Fibroblast of the conjunctiva (primary cell): ENCODE measurements at regions not wholly inside any gene's neighbourhood (a gene's known extent, or its start where the extent isn't known, plus 50 kb on each side); places are given as distances from the start of the nearest gene placed in this dataset.
"Not testable (repeated sequence)": the region's sequence is repeated elsewhere in the genome, so short reads cannot be mapped to it uniquely, and the experiment has no call there.

ENCODE experiments used
- DNase-seq: peaks from one replicate; pipeline ENCODE4 v3.0.0-alpha.2; 2010; ENCODE audit warnings: low read depth

DNA sequence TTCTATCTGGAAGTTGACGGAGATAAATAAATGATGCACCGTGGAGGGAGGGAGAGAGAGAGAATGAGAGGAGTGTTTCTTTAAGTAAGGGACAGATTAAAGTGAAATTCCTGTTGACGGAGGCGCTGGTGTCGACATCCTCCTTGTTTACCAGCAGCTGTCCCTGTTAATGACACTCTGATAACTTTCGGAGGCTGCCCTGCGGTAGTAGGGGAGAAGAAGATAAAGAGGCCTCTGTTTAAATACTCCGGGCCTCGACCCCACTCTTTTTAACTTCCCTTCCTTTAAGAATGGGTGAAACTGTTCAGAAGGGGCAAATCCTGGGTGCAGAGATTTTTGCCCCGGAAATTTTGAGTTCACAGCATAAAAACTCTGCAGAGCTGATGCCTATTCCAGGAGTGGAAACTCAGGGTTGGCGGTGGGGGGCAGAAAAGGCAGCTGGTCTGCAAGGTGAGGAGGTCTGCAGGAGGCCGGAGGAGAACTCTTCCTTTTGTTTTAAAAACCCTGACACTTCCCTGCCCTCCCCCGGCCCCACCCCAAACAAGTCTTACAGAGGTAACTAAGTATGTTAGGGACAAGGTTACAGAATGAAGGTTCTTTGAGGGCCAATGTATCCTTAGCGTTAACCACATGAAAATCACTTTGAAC is 276.6 kb upstream of the NR2F2 start:
- no peak for DNase-seq

DNA sequence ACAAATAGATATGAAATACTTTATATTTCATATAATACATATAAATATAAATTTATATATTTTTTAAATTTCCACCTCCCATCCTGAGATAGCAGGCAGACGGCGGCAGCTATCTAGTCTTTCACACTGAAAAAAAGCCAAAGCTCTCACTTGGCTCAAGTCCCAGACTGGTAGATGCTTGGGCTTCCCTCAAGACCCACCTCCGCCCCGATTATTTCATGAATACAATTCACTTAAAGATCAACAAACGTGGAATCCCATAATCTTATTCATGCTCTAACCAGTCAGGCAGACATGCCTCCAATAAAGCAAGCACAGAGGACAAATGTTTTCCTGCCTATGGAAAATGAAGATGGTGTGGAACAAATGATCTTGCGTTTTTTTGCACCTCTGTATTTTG is 275.9 kb upstream of the NR2F2 start:
- no peak for DNase-seq

GRCh38 chr15:96058103-96058851 is 272.2 kb upstream of the NR2F2 start:
- no peak for DNase-seq

DNA sequence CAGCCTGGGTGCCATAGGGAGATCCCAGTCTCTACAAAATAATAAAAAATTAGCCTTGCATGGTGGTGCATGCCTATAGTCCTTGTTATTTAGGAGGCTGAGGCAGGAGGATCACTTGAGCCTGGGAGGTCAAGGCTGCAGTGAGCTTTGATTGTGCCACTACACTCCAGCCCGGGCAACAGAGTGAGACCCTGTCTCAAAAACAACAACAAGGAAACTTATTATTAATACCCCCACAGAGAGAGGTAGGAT is 271.7 kb upstream of the NR2F2 start:
- not testable (repeated sequence) for DNase-seq

GRCh38 chr15:96060591-96060990 is 269.9 kb upstream of the NR2F2 start:
- DNase-seq: not testable (repeated sequence)

DNA sequence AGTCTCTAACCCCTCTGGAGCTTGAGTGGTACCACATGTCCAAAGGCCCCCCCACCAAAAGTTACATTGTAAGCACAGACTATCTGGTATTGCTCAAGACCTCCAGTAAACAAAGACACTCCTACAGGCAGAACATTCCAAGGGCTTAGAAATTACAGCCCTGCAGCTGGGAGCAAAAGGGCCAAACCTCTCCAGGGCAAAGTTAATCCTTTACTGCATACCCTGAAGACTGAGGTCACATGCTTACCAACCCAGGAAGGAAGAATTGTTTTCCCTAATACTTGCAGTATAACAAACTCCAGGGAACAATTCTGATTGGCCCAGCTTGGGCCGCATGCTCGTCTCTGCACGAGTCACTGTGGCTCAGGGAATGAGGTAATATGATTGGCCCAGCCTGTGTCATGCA is 266.1 kb upstream of the NR2F2 start:
- peak; percentile 89 for DNase-seq

DNA sequence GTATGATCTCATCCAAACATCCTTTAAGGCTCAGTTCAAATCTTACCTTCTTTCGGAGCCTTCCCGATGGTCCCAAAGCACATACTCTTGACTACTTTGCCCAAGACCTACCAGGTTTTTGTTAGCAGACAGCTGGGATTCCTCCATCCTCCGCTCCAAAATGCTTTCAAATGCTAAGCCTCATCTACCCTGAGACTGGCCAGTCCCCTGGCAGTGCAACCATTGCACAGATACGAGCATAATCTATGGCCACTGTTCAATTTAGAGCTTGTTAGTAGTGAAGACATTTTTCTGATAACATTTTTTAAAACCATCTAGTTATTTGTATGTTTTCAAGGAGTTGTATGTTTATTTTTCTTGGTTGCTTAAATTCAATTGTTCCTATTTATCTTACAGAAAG is 264.4 kb upstream of the NR2F2 start:
- DNase-seq: no peak

DNA sequence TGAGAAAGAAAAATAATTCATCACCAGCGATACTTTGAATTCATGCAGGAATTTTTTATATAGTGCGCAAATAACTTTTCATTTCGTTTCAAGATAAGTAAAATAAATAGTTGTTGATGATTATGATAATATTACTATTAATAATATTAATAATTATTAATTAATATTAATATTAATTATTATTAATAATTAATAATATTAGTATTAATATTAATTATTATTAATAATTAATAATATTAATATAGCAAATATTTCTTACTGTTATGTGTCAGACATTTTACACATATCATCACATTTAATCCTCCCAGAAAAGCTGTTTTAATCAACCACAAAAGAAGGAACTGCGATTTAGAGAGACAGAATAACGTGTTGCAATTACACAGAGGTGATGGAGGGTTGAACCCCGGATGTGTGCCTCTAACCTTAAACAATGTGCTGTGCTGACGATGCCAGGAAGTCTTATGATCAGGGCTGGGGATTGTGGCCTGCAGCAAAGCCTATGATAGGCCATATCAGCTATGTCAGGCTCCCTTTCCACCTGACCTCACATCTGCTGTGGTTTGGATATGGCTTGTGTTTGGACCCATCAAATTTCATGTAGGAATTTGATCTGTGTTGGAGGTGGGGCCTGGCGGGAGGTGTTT is 263.5 kb upstream of the NR2F2 start:
- DNase-seq: no peak

DNA sequence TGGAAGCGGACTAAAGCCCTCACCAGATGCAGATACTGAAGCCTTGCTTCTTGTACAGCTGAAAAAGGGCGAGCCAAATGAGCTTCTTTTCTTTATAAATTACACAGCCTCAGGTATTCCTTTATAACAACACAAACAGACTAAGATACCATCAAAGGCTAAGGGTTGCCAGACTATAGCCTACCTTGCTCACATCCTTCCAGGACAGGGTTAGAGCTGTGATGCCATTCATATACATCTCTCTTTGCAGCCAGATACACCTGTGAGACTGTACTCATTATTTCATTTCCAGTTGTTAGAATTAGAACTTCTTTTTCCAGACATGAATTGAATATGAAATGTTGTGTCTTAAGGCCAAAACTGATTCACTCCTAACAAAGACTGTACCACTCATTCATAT is 262.8 kb upstream of the NR2F2 start:
- no peak for DNase-seq

- no peak for DNase-seq
These were observed 261.6 kb upstream of the NR2F2 start for GRCh38 chr15:96068897-96069296.

GRCh38 chr15:96070636-96071035 is 259.9 kb upstream of the NR2F2 start:
- no peak for DNase-seq

DNA sequence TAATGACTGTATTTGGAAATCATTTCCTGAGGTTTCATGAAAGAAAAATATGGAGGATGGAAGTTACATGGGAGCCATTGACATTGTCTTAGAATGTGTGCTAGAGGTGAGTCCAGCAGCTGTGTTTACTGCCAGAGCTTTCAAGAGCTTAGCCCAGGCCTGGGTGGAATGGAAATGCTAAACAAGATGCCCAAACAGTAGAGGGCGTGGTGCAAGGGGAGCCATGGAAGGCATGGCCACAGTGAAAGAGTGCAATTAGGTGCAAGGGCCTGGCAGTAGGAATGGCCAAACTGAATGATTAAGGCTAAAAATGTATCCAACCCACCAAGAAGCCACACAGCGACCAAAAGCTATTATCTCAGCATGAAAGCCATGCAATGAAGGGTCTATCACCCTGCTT is 257.7 kb upstream of the NR2F2 start:
- DNase-seq: no peak

DNA sequence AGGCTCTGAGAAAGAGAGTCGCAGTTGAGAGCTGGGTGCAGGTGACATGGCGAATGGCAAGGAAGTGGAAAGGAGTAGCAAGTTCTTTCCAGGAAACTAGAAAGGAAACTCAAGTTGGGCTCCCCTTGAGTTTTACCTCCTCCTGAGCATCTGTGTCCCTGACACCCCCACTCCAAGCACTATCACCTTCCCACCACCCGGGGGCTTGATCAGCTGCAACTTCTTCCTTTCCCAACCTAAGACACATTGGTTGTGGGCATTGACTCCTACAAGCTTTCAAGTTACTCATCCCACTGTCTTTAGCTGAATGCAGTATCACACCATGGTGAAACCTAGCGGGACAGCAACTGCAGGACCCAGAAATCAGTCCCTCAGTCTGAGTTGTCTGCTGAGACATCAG is 256.6 kb upstream of the NR2F2 start:
- no peak for DNase-seq

DNA sequence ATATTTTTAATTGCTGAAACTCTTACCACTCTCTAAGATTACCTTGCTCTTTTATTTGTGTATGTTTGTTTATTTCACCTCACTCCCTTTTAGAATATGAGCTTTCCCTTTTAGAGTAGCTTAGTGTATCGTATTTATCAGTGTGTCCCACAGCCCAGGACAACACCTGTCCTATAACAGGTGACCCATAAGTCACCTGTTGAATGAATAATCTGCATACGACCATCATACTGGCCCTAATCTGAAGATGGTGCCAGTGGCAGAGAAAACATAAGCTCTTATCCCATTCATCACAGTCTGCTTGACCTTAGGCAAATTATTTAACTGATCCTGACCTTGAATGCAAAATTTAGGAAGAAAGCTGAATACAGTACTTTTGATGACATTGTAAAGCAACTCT is 254.6 kb upstream of the NR2F2 start:
- no peak for DNase-seq

DNA sequence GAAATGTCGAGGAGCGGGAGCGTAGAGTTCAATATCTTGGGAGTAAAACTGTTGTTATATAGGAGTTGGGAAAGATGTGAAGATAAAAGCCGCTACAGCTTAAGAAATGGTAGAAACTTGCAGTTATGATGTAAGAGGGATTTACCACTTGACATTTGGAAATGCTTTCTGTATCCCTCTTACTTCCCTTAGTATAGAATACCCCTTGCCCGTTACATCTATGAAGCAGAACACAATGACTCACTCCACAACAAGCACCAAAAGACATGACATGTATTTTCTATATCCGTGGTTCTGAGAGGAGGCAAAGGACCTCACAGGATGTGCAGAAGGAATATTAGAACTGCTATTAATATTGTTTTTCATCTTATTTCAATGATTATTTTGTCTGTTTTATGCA is 254.2 kb upstream of the NR2F2 start:
- no peak for DNase-seq

DNA sequence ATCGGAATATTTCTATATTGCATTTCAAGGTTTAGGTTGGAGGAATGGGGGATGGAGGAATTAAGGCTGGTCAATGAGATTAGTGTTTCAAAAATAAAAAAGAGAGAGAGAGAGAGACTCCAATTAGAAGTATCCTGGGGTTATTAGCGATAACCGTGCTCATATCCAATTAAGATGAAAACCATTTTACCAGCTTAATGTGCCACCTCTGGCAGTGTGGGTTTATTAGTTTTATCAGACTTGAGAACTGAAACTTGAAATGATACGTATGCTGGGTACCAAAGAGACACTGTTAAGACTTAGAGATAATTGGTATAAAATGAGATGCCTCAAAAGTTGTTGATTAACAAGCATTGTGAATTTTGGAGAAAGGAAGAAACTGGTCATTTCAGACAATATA is 251.5 kb upstream of the NR2F2 start:
- DNase-seq: no peak

DNA sequence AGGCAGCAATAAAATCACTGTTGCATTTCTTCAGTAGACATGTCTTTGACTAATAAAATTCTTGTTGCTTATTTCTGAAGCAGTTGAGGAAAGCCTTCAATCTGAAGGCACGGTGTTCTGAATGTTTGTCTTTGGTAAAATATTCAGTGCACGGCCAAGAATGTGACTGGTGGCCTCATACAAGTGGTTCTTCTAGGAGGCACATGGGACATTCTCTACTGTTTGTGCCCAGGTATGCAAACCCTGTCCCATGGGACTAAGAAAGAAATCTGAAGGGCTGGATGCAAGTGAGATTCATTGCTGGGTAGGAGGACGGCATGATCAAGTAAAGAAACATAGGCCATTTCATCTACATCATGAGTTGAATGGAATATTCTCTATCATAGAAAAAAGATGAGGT is 250.6 kb upstream of the NR2F2 start:
- DNase-seq: no peak

DNA sequence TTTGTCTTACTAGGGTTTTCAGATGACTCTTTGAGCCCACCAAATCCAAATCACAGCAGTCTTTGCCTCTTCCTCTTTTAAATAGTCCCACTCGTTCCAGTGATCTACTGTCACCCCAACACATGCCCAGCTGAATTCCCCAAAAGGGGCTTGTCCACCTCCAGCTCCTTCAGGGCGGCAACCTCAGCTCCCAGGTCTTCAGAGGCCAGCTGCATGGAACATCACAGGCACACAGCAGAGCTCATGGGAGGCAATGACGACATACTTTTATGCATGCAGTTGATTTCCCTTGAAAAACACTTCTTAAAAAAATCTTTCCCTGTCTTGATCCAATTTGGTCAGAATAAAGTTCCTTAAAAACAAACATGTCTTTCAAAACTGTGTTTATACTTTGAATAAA is 244.3 kb upstream of the NR2F2 start:
- DNase-seq: no peak

DNA sequence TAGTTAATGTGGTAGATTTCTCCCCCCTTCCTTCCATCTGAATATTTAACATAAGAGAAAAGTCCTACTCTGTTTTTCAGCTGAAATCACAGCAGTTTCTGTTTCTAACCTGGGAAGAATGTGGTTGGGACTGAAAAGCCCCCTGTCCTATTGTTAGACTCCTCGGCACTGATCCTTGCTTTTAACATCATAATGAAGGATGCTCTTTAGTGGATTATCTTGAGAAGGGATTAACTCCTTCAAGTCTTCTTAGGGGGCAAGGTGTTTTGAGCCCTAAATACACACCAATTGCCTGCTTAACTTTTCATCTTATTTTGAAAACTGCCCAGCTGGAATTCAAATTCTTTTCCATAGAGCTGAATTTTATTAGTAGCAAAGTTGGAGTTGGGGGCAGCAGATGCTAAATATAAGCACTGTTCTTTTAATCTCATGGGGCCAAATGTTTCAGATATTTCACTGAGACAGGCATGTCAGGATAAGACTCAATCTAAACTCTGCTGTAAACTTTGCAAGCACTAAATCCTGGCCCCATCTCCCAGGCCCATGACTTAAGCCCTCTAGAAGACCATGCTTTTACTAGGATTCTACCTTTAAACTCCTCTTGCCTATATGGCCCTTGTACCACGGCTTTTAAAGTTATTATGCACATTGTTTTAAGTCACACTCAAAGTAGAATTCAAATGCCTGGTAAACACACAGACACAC is 243.2 kb upstream of the NR2F2 start:
- no peak for DNase-seq

DNA sequence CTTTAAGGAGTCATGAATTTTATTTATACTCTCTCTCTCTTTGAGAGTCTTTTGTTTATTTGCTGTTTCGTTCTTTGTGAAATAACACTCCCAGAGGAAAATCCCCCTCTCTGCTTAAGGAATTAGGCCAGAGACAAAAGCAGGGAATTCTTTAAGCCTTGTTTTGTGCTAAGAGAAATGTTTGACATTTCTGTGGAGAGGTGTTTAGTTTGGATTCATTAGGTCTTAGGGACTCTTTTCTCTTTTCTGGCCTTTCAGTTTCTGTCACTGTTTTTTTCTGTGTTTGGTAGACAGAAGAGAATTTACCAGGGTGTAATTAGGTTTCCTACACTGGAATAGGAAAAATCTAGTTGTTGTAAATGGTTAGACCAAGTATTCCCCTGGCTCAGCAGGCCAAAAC is 241.8 kb upstream of the NR2F2 start:
- DNase-seq: no peak

GRCh38 chr15:96089405-96090058 is 241.0 kb upstream of the NR2F2 start:
- DNase-seq: no peak

DNA sequence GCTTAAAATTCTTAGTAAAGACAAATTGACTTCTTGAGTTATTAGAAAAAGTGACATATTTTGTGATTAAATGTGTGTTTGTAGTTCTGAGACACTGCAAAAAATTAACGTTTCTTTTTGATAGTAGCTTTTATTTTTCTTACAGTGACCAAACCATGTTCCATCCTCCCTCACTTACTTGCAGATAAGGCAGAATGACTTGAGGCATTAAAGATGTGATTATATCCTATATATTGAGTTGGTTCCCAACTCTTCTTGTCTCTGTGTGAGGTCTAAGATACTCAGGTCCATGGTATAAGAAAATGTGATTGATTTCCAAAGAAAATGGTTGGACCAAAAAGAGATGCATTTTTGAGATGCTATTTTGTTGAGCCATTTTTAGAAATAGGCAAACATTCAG is 238.3 kb upstream of the NR2F2 start:
- no peak for DNase-seq

DNA sequence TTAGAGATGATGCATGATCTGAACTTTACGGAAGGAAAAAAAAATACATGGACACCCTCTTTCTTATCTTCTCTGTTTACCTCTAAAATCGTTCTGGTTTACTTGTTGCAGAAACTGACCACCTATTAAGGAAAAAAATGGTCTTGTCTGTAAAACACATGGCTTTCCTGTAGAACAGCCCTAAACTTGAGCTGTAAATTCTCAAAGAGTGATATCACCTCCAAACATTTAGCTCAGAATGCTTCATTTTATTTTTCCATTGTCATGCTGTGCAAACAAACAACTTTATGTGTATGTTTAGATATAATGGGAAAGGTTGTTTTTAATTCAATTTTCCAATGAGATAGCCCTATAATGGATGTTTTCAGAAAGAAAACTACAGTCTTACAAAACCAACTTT is 237.4 kb upstream of the NR2F2 start:
- no peak for DNase-seq
